Cardiac fibroblast (primary cell): ENCODE measurements at regions not wholly inside any gene's neighbourhood (a gene's known extent, or its start where the extent isn't known, plus 50 kb on each side); places are given as distances from the start of the nearest gene placed in this dataset.
A peak's percentile ranks its signal among the peaks of the same experiment; 100 is the strongest.

Source experiments
- DNase-seq, 2 donors: peaks; one replicate each; pipeline versions ENCODE4 v3.0.0 to v3.0.0-alpha.2; 2010; ENCODE audit warnings: low read depth in 2 of 2
- H3K4me3 ChIP-seq, 2 donors: replicated peaks in 1 of 2; 1 replicate in 1 of 2; 2 replicates in 1 of 2; pipeline ENCODE4 v1.5.1; 2011; ENCODE audit warnings: low read depth in 2 of 2, low read length in 2 of 2, mild to moderate bottlenecking in 2 of 2, moderate library complexity in 1 of 2
- CTCF ChIP-seq: IDR thresholded peaks from one replicate; pipeline ENCODE4 v1.5.1; 2011; ENCODE audit warnings: low read depth, mild to moderate bottlenecking, low read length, inconsistent platforms

- TF ChIP-seq CTCF, result no peak
- H3K4me3 ChIP-seq, result no peak overlapping the region
- peak; percentile 90 to 91 for DNase-seq
These were observed 280.1 kb upstream of the MON1B start for GRCh38 chr16:76910931-76911330.

GRCh38 chr16:76913046-76913445, 277.9 kb upstream of the MON1B start:
- no peak for DNase-seq
- no peak for TF ChIP-seq CTCF

DNA sequence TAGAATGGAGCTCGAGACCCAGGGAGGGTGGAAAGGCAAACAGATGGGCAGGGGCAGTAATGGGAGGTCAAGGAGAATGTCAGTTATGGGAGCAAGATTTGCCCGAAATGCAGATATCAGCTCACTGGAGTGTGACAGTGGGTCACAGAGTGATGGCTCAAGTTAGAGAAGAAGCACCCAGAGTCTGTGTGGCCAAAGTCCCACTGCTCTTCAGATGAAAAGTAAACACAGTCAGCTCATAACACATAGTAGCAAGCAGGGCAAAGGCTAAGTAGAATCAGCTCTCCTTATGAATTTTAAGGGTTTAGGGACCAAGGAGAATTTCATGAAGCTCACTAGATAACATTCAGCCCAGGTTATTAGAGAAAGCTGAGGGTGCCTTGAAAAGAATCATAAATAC, 264.9 kb upstream of the MON1B start:
- H3K4me3 ChIP-seq, result no peak overlapping the region
- TF ChIP-seq CTCF, result no peak
- DNase-seq, result no peak

More at GRCh38 chr16:76913046-76913445, 277.9 kb upstream of the MON1B start:
- no peak overlapping the region for H3K4me3 ChIP-seq

- TF ChIP-seq CTCF, result no peak
These were observed 264.4 kb upstream of the MON1B start for GRCh38 chr16:76926595-76926994.

DNA sequence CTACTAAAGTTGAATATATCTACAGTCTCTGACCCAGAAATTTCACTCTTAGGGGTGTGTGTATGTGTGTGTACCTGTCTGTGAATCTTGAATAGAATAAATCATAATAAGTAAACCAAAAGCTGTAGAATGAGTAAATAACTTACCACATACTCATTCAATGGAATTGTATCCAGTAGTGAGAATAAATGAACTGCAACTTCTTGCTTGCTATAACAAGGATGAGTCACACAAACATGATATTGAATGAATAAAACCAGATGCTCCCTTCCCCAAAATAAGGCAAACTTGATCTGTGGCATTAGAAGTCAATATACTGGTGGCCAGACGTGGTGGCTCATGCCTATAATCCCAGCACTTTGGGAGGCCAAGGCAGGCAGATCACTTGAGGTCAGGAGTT, 259.8 kb upstream of the MON1B start:
- TF ChIP-seq CTCF, result no peak
- peak in 1 of 2 donors; percentile 39 for DNase-seq
- H3K4me3 ChIP-seq, result no peak overlapping the region

More at GRCh38 chr16:76926595-76926994, 264.4 kb upstream of the MON1B start:
- DNase-seq, result no peak
- H3K4me3 ChIP-seq, result no peak overlapping the region

GRCh38 chr16:76932541-76933211, 258.3 kb upstream of the MON1B start:
- no peak overlapping the region for H3K4me3 ChIP-seq
- DNase-seq, result peak; percentile 17 to 63
- TF ChIP-seq CTCF, result no peak

- TF ChIP-seq CTCF, result no peak
- DNase-seq, result no peak
- H3K4me3 ChIP-seq, result no peak overlapping the region
These were observed 250.7 kb upstream of the MON1B start for GRCh38 chr16:76940251-76940650.
